NB4 (cell line): ENCODE measurements at regions not wholly inside any gene's neighbourhood (a gene's known extent, or its start where the extent isn't known, plus 50 kb on each side); places are given as distances from the start of the nearest gene placed in this dataset.

Source experiments
- CTCF ChIP-seq: IDR thresholded peaks from one replicate; pipeline ENCODE4 v1.5.1; 2012; ENCODE audit warnings: low read depth, low read length
- MAX ChIP-seq: IDR thresholded peaks from 2 replicates; pipeline ENCODE4 v1.6.1; 2011; ENCODE audit warnings: low read depth, low read length
- POLR2A ChIP-seq: IDR thresholded peaks from 2 replicates; pipeline ENCODE4 v1.6.1; 2011; ENCODE audit warnings: mild to moderate bottlenecking; ENCODE audit not compliant: insufficient read length; ENCODE audit errors: extremely low read depth

- TF ChIP-seq CTCF, result no peak
- no peak for TF ChIP-seq POLR2A
- TF ChIP-seq MAX, result no peak
Observed at GRCh38 chr5:33129309-33129708, 311.5 kb upstream of the TARS1 start.
